Esophagus squamous epithelium (tissue), 4 donors: ENCODE measurements at regions not wholly inside any gene's neighbourhood (a gene's known extent, or its start where the extent isn't known, plus 50 kb on each side); places are given as distances from the start of the nearest gene placed in this dataset.

ENCODE experiments used
- POLR2A ChIP-seq, 4 donors: fragments of 450-650 bp; IDR thresholded peaks; one replicate each; pipeline ENCODE4 v1.6.1; 2017; ENCODE audit warnings: antibody characterized with exemption in 4 of 4, mild to moderate bottlenecking in 4 of 4, moderate library complexity in 3 of 4
- TF ChIP-seq, protein P1 (sequence below), 6 experiments: fragments of 450-650 bp in 4 of 6; fragments of 200-600 bp in 2 of 6; sonication (generic) in 2 of 6; IDR thresholded peaks; one replicate each; pipeline ENCODE4 v1.5.1; 2016 to 2019; ENCODE audit warnings: antibody characterized with exemption in 6 of 6, mild to moderate bottlenecking in 4 of 6, moderate library complexity in 4 of 6

DNA sequence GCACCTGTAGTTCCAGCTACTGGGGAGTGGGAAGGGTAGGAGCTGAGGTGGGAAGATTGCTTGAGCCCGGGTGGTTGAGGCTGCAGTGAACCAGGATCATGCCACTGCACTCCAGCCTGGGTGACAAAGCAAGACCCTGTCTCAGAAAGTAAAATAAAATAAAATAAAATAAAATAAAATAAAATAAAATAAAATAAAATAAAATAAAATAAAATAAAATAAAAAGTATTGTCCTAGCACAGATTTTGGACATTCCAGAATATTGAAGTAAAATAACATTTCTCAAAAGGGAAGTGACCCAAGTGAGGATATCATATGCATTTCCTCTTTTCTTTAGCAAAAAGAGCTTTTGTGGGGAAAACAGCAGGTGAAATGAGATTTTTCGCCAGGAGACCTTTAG, 83.5 kb downstream of the TMEM174 start:
- TF ChIP-seq POLR2A (IDR thresholded peaks at IDR 0.05) = no peak
- TF ChIP-seq, protein P1, sequence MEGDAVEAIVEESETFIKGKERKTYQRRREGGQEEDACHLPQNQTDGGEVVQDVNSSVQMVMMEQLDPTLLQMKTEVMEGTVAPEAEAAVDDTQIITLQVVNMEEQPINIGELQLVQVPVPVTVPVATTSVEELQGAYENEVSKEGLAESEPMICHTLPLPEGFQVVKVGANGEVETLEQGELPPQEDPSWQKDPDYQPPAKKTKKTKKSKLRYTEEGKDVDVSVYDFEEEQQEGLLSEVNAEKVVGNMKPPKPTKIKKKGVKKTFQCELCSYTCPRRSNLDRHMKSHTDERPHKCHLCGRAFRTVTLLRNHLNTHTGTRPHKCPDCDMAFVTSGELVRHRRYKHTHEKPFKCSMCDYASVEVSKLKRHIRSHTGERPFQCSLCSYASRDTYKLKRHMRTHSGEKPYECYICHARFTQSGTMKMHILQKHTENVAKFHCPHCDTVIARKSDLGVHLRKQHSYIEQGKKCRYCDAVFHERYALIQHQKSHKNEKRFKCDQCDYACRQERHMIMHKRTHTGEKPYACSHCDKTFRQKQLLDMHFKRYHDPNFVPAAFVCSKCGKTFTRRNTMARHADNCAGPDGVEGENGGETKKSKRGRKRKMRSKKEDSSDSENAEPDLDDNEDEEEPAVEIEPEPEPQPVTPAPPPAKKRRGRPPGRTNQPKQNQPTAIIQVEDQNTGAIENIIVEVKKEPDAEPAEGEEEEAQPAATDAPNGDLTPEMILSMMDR (IDR thresholded peaks at IDR 0.05) = no peak
